ENCODE measurements at regions not wholly inside any gene's neighbourhood (a gene's known extent, or its start where the extent isn't known, plus 50 kb on each side); places are given as distances from the start of the nearest gene placed in this dataset.

- TF ChIP-seq CTCF (IDR thresholded peaks at IDR 0.05; ENCODE audit: low read depth, low read length, missing input control) (no peak), GABPA (IDR thresholded peaks at IDR 0.05 in 1 of 2, conservative IDR thresholded peaks at IDR 0.05 in 1 of 2) (no peak), SP1 (IDR thresholded peaks at IDR 0.05) (no peak), MAX (IDR thresholded peaks at IDR 0.05) (no peak), RAD21 (IDR thresholded peaks at IDR 0.05) (no peak), ZBTB33 (IDR thresholded peaks at IDR 0.05) (no peak), TAF1 (conservative IDR thresholded peaks at IDR 0.05) (no peak)
Measured at GRCh38 chr5:159821461-159821940, 94.8 kb upstream of the ADRA1B start.
